Omental fat pad (tissue), 3 donors: ENCODE measurements at regions not wholly inside any gene's neighbourhood (a gene's known extent, or its start where the extent isn't known, plus 50 kb on each side); places are given as distances from the start of the nearest gene placed in this dataset.

Source experiments
- ATAC-seq: fragments of 150-250 bp; one replicate; pipeline ENCODE4 v1.9.1; 2016; ENCODE audit warnings: mild to moderate bottlenecking, moderate library complexity; ENCODE audit not compliant: low FRiP score
- DNase-seq: peaks from one replicate; pipeline ENCODE4 v3.0.0-alpha.2; 2019; ENCODE audit warnings: low spot score
- CTCF ChIP-seq, 3 donors: fragments of 450-650 bp; IDR thresholded peaks; one replicate each; pipeline ENCODE4 v1.5.1; 2016 to 2017; ENCODE audit warnings: antibody characterized with exemption in 3 of 3, mild to moderate bottlenecking in 3 of 3, moderate library complexity in 2 of 3

- DNase-seq (no peak), ATAC-seq (no peak)
Observed at GRCh38 chr2:180472133-180472532, 465.0 kb upstream of the CWC22 start.

GRCh38 chr2:180463608-180464007 lies 456.5 kb upstream of the CWC22 start:
- no peak for TF ChIP-seq CTCF (IDR thresholded peaks at IDR 0.05)

More at GRCh38 chr2:180472133-180472532, 465.0 kb upstream of the CWC22 start:
- TF ChIP-seq CTCF (IDR thresholded peaks at IDR 0.05) = no peak

GRCh38 chr2:180461761-180462160 lies 454.7 kb upstream of the CWC22 start:
- no peak for DNase-seq
- no peak for TF ChIP-seq CTCF (IDR thresholded peaks at IDR 0.05)
- no peak for ATAC-seq

More at GRCh38 chr2:180463608-180464007, 456.5 kb upstream of the CWC22 start:
- DNase-seq (no peak), ATAC-seq (no peak)

GRCh38 chr2:180456801-180457200 lies 449.7 kb upstream of the CWC22 start:
- no peak for TF ChIP-seq CTCF (IDR thresholded peaks at IDR 0.05)
- DNase-seq = no peak
- ATAC-seq = no peak

GRCh38 chr2:180450841-180451240 lies 443.7 kb upstream of the CWC22 start:
- ATAC-seq (no peak), DNase-seq (no peak)
- no peak for TF ChIP-seq CTCF (IDR thresholded peaks at IDR 0.05)

GRCh38 chr2:180449171-180449915 lies 442.2 kb upstream of the CWC22 start:
- TF ChIP-seq CTCF (IDR thresholded peaks at IDR 0.05) = no peak
- DNase-seq = no peak
- ATAC-seq = no peak

- no peak for ATAC-seq
- DNase-seq = no peak
- no peak for TF ChIP-seq CTCF (IDR thresholded peaks at IDR 0.05)
Observed at GRCh38 chr2:180446492-180446891, 439.4 kb upstream of the CWC22 start.
